ENCODE measurements at regions not wholly inside any gene's neighbourhood (a gene's known extent, or its start where the extent isn't known, plus 50 kb on each side); places are given as distances from the start of the nearest gene placed in this dataset.
"Not testable (repeated sequence)": the region's sequence is repeated elsewhere in the genome, so short reads cannot be mapped to it uniquely, and the experiment has no call there.

- peaks cover 21% of the 10 kb centered on the region for H3K9me3 ChIP-seq (ENCODE audit: control insufficient read depth, insufficient read depth, low read length)
- H3K27me3 ChIP-seq (ENCODE audit: control insufficient read depth, insufficient read depth, low read length); H3K27ac ChIP-seq (ENCODE audit: low read depth, low read length); H3K4me3 ChIP-seq (ENCODE audit: low read depth, low read length); H3K36me3 ChIP-seq (ENCODE audit: control insufficient read depth, insufficient read depth, low read length); H3K4me1 ChIP-seq (ENCODE audit: control insufficient read depth, insufficient read depth, low read length); H3K9ac ChIP-seq (ENCODE audit: low read depth, low read length): not testable (repeated sequence)
Measured at GRCh38 chr10:93127642-93128215, 54.0 kb downstream of the CYP26A1 start.

GRCh38 chr10:93131986-93132385, 58.3 kb downstream of the CYP26A1 start:
- Histone ChIP-seq H3K36me3 (ENCODE audit: control insufficient read depth, insufficient read depth, low read length) (no peaks in the 10 kb centered on the region), H3K27ac (ENCODE audit: low read depth, low read length) (no peak overlapping the region), H3K9ac (ENCODE audit: low read depth, low read length) (no peak overlapping the region), H3K4me1 (ENCODE audit: control insufficient read depth, insufficient read depth, low read length) (no peaks in the 10 kb centered on the region), H3K4me3 (ENCODE audit: low read depth, low read length) (no peak overlapping the region), H3K27me3 (ENCODE audit: control insufficient read depth, insufficient read depth, low read length) (no peaks in the 10 kb centered on the region), H3K9me3 (ENCODE audit: control insufficient read depth, insufficient read depth, low read length) (peaks cover 11% of the 10 kb centered on the region)

GRCh38 chr10:93138113-93138870, 64.6 kb downstream of the CYP26A1 start:
- Histone ChIP-seq H3K27ac (ENCODE audit: low read depth, low read length) (no peak overlapping the region), H3K27me3 (ENCODE audit: control insufficient read depth, insufficient read depth, low read length) (no peaks in the 10 kb centered on the region), H3K36me3 (ENCODE audit: control insufficient read depth, insufficient read depth, low read length) (no peaks in the 10 kb centered on the region), H3K9me3 (ENCODE audit: control insufficient read depth, insufficient read depth, low read length) (no peaks in the 10 kb centered on the region), H3K4me3 (ENCODE audit: low read depth, low read length) (no peak overlapping the region), H3K9ac (ENCODE audit: low read depth, low read length) (no peak overlapping the region), H3K4me1 (ENCODE audit: control insufficient read depth, insufficient read depth, low read length) (no peaks in the 10 kb centered on the region)

- no peaks in the 10 kb centered on the region for H3K27me3 ChIP-seq (ENCODE audit: control insufficient read depth, insufficient read depth, low read length)
Measured at GRCh38 chr10:93139059-93139655, 65.5 kb downstream of the CYP26A1 start.

GRCh38 chr10:93142534-93142933, 68.8 kb downstream of the CYP26A1 start:
- no peaks in the 10 kb centered on the region for H3K9me3 ChIP-seq (ENCODE audit: control insufficient read depth, insufficient read depth, low read length)
- no peak overlapping the region for H3K4me3 ChIP-seq (ENCODE audit: low read depth, low read length)
- no peak overlapping the region for H3K9ac ChIP-seq (ENCODE audit: low read depth, low read length)
- H3K27me3 ChIP-seq (ENCODE audit: control insufficient read depth, insufficient read depth, low read length): no peaks in the 10 kb centered on the region
- no peak overlapping the region for H3K27ac ChIP-seq (ENCODE audit: low read depth, low read length)
- H3K4me1 ChIP-seq (ENCODE audit: control insufficient read depth, insufficient read depth, low read length): peaks cover 7% of the 10 kb centered on the region; the same call in 1 of the 2 replicates
- H3K36me3 ChIP-seq (ENCODE audit: control insufficient read depth, insufficient read depth, low read length): no peaks in the 10 kb centered on the region

More at GRCh38 chr10:93139059-93139655, 65.5 kb downstream of the CYP26A1 start:
- Histone ChIP-seq H3K4me1 (ENCODE audit: control insufficient read depth, insufficient read depth, low read length) (no peaks in the 10 kb centered on the region), H3K4me3 (ENCODE audit: low read depth, low read length) (no peak overlapping the region), H3K9me3 (ENCODE audit: control insufficient read depth, insufficient read depth, low read length) (no peaks in the 10 kb centered on the region), H3K9ac (ENCODE audit: low read depth, low read length) (no peak overlapping the region), H3K36me3 (ENCODE audit: control insufficient read depth, insufficient read depth, low read length) (no peaks in the 10 kb centered on the region), H3K27ac (ENCODE audit: low read depth, low read length) (no peak overlapping the region)

GRCh38 chr10:93143281-93143680, 69.6 kb downstream of the CYP26A1 start:
- Histone ChIP-seq H3K27ac (ENCODE audit: low read depth, low read length) (no peak overlapping the region), H3K4me3 (ENCODE audit: low read depth, low read length) (no peak overlapping the region), H3K36me3 (ENCODE audit: control insufficient read depth, insufficient read depth, low read length) (no peaks in the 10 kb centered on the region), H3K9ac (ENCODE audit: low read depth, low read length) (no peak overlapping the region), H3K27me3 (ENCODE audit: control insufficient read depth, insufficient read depth, low read length) (no peaks in the 10 kb centered on the region), H3K4me1 (ENCODE audit: control insufficient read depth, insufficient read depth, low read length) (peaks cover 7% of the 10 kb centered on the region; the same call in 1 of the 2 replicates), H3K9me3 (ENCODE audit: control insufficient read depth, insufficient read depth, low read length) (no peaks in the 10 kb centered on the region)

- H3K9ac ChIP-seq (ENCODE audit: low read depth, low read length): no peak overlapping the region
- H3K36me3 ChIP-seq (ENCODE audit: control insufficient read depth, insufficient read depth, low read length): no peaks in the 10 kb centered on the region
- H3K9me3 ChIP-seq (ENCODE audit: control insufficient read depth, insufficient read depth, low read length): peaks cover 5% of the 10 kb centered on the region; the same call in 1 of the 2 replicates
- H3K4me3 ChIP-seq (ENCODE audit: low read depth, low read length): no peak overlapping the region
- no peak overlapping the region for H3K27ac ChIP-seq (ENCODE audit: low read depth, low read length)
- peaks cover 7% of the 10 kb centered on the region; the same call in 1 of the 2 replicates for H3K4me1 ChIP-seq (ENCODE audit: control insufficient read depth, insufficient read depth, low read length)
- no peaks in the 10 kb centered on the region for H3K27me3 ChIP-seq (ENCODE audit: control insufficient read depth, insufficient read depth, low read length)
Measured at GRCh38 chr10:93146336-93146735, 72.6 kb downstream of the CYP26A1 start.

GRCh38 chr10:93147281-93147680, 73.6 kb downstream of the CYP26A1 start:
- no peak overlapping the region for H3K9ac ChIP-seq (ENCODE audit: low read depth, low read length)
- no peak overlapping the region for H3K27ac ChIP-seq (ENCODE audit: low read depth, low read length)
- H3K36me3 ChIP-seq (ENCODE audit: control insufficient read depth, insufficient read depth, low read length): no peaks in the 10 kb centered on the region
- peaks cover 7% of the 10 kb centered on the region; the same call in 1 of the 2 replicates for H3K4me1 ChIP-seq (ENCODE audit: control insufficient read depth, insufficient read depth, low read length)
- no peaks in the 10 kb centered on the region for H3K27me3 ChIP-seq (ENCODE audit: control insufficient read depth, insufficient read depth, low read length)
- peaks cover 5% of the 10 kb centered on the region; the same call in 1 of the 2 replicates for H3K9me3 ChIP-seq (ENCODE audit: control insufficient read depth, insufficient read depth, low read length)
- H3K4me3 ChIP-seq (ENCODE audit: low read depth, low read length): no peak overlapping the region

- no peaks in the 10 kb centered on the region for H3K36me3 ChIP-seq (ENCODE audit: control insufficient read depth, insufficient read depth, low read length)
- H3K4me3 ChIP-seq (ENCODE audit: low read depth, low read length): no peak overlapping the region
- no peaks in the 10 kb centered on the region for H3K27me3 ChIP-seq (ENCODE audit: control insufficient read depth, insufficient read depth, low read length)
- H3K27ac ChIP-seq (ENCODE audit: low read depth, low read length): no peak overlapping the region
- H3K9me3 ChIP-seq (ENCODE audit: control insufficient read depth, insufficient read depth, low read length): peaks cover 9% of the 10 kb centered on the region
- peaks cover 7% of the 10 kb centered on the region; the same call in 1 of the 2 replicates for H3K4me1 ChIP-seq (ENCODE audit: control insufficient read depth, insufficient read depth, low read length)
- no peak overlapping the region for H3K9ac ChIP-seq (ENCODE audit: low read depth, low read length)
Measured at GRCh38 chr10:93148476-93148875, 74.8 kb downstream of the CYP26A1 start.

- peaks cover 12% of the 10 kb centered on the region for H3K9me3 ChIP-seq (ENCODE audit: control insufficient read depth, insufficient read depth, low read length)
- H3K27me3 ChIP-seq (ENCODE audit: control insufficient read depth, insufficient read depth, low read length): no peaks in the 10 kb centered on the region
- no peak overlapping the region for H3K27ac ChIP-seq (ENCODE audit: low read depth, low read length)
- H3K9ac ChIP-seq (ENCODE audit: low read depth, low read length): no peak overlapping the region
- H3K4me1 ChIP-seq (ENCODE audit: control insufficient read depth, insufficient read depth, low read length): peaks cover 7% of the 10 kb centered on the region; the same call in 1 of the 2 replicates
- H3K4me3 ChIP-seq (ENCODE audit: low read depth, low read length): no peak overlapping the region
- H3K36me3 ChIP-seq (ENCODE audit: control insufficient read depth, insufficient read depth, low read length): no peaks in the 10 kb centered on the region
Measured at GRCh38 chr10:93149761-93150160, 76.1 kb downstream of the CYP26A1 start.

- no peaks in the 10 kb centered on the region for H3K36me3 ChIP-seq (ENCODE audit: control insufficient read depth, insufficient read depth, low read length)
- H3K9me3 ChIP-seq (ENCODE audit: control insufficient read depth, insufficient read depth, low read length): peaks cover 12% of the 10 kb centered on the region
- no peak overlapping the region for H3K9ac ChIP-seq (ENCODE audit: low read depth, low read length)
- no peak overlapping the region for H3K27ac ChIP-seq (ENCODE audit: low read depth, low read length)
- no peaks in the 10 kb centered on the region for H3K27me3 ChIP-seq (ENCODE audit: control insufficient read depth, insufficient read depth, low read length)
- peaks cover 7% of the 10 kb centered on the region; the same call in 1 of the 2 replicates for H3K4me1 ChIP-seq (ENCODE audit: control insufficient read depth, insufficient read depth, low read length)
- no peak overlapping the region for H3K4me3 ChIP-seq (ENCODE audit: low read depth, low read length)
Measured at GRCh38 chr10:93150289-93150688, 76.6 kb downstream of the CYP26A1 start.
